ENCODE measurements at regions not wholly inside any gene's neighbourhood (a gene's known extent, or its start where the extent isn't known, plus 50 kb on each side); places are given as distances from the start of the nearest gene placed in this dataset.

DNA sequence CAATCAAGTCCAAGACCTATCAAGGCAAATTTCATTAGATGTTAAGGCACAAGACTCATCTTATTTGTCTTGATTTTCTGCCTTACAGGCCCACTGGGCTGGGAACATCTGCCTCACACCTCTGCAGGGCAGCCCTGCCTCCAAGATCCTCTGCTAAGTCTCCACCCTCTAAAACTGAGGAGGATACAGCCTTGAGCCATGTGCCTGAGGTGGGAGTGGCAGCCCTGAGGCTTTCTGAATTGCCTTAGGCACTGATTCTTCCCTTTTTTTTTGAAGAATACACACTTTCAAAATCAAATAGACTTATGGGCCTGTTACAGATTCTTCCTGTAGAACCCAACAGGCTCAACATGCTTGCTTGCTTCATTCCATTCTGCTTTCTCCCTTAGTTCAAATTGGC lies 544.3 kb upstream of the ADAMTS5 start:
- Histone ChIP-seq H3K9ac (ENCODE audit: low read length) (no peak overlapping the region), H3F3A (ENCODE audit: insufficient read depth) (no peaks in the 10 kb centered on the region), H3K4me2 (ENCODE audit: low read depth, low read length, poor library complexity, severe bottlenecking) (no peak overlapping the region), H3K27me3 (ENCODE audit: low read length) (no peaks in the 10 kb centered on the region), H3K4me3 (ENCODE audit: insufficient read depth, low read length, poor library complexity, severe bottlenecking) (no peak overlapping the region), H4K20me1 (ENCODE audit: low read depth, low read length) (no peaks in the 10 kb centered on the region), H3K27ac (ENCODE audit: low read depth, low read length) (no peak overlapping the region), H3K79me2 (ENCODE audit: insufficient read depth, low read length) (no peaks in the 10 kb centered on the region), H3K36me3 (ENCODE audit: low read length) (0 out of 2 replicates have a peak, but pooled peaks cover 2% of the 10 kb centered on the region), H3K9me3 (ENCODE audit: insufficient read depth, low read length) (0 out of 2 replicates have a peak, but pooled peaks cover 6% of the 10 kb centered on the region), H2AFZ (ENCODE audit: low read depth, low read length, severe bottlenecking) (no peak overlapping the region), H3K9me2 (replicated peaks; ENCODE audit: insufficient read depth, low read length) (no peaks in the 10 kb centered on the region)
- TF ChIP-seq EZH2phosphoT487 (conservative IDR thresholded peaks at IDR 0.05; ENCODE audit: low read length), result no peak
- TF ChIP-seq, protein P1, sequence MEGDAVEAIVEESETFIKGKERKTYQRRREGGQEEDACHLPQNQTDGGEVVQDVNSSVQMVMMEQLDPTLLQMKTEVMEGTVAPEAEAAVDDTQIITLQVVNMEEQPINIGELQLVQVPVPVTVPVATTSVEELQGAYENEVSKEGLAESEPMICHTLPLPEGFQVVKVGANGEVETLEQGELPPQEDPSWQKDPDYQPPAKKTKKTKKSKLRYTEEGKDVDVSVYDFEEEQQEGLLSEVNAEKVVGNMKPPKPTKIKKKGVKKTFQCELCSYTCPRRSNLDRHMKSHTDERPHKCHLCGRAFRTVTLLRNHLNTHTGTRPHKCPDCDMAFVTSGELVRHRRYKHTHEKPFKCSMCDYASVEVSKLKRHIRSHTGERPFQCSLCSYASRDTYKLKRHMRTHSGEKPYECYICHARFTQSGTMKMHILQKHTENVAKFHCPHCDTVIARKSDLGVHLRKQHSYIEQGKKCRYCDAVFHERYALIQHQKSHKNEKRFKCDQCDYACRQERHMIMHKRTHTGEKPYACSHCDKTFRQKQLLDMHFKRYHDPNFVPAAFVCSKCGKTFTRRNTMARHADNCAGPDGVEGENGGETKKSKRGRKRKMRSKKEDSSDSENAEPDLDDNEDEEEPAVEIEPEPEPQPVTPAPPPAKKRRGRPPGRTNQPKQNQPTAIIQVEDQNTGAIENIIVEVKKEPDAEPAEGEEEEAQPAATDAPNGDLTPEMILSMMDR (IDR thresholded peaks at IDR 0.05; ENCODE audit: insufficient read depth, low read length, poor library complexity, severe bottlenecking), result no peak

DNA sequence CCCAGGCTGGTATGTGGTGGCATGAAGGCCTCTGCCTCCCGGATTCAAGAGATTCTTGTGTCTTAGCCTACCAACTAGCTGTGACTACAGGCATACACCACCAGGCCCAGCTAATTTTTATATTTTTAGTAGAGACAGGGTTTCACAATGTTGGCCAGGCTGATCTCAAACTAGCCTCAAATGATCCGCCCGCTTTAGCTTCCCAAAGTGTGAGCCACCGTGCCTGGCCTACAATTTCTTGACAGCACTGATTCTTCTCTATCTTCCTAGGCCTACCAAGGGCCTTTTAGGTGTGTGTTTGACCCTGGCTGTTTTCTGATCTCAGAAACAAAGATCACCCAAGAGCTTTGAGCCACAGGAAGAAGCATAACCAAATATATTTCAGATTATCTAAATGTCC lies 540.8 kb upstream of the ADAMTS5 start:
- no peak overlapping the region for H3K4me3 ChIP-seq (ENCODE audit: insufficient read depth, low read length, poor library complexity, severe bottlenecking)
- H3K27me3 ChIP-seq (ENCODE audit: low read length), result no peaks in the 10 kb centered on the region
- TF ChIP-seq, protein P1 (IDR thresholded peaks at IDR 0.05; ENCODE audit: insufficient read depth, low read length, poor library complexity, severe bottlenecking), result no peak
- TF ChIP-seq EZH2phosphoT487 (conservative IDR thresholded peaks at IDR 0.05; ENCODE audit: low read length), result no peak
- H3K4me2 ChIP-seq (ENCODE audit: low read depth, low read length, poor library complexity, severe bottlenecking), result no peak overlapping the region
- no peaks in the 10 kb centered on the region for H3K9me2 ChIP-seq (replicated peaks; ENCODE audit: insufficient read depth, low read length)
- H3K79me2 ChIP-seq (ENCODE audit: insufficient read depth, low read length), result no peaks in the 10 kb centered on the region
- H3K27ac ChIP-seq (ENCODE audit: low read depth, low read length), result no peak overlapping the region
- H3K9ac ChIP-seq (ENCODE audit: low read length), result no peak overlapping the region
- no peaks in the 10 kb centered on the region for H4K20me1 ChIP-seq (ENCODE audit: low read depth, low read length)
- H3K9me3 ChIP-seq (ENCODE audit: insufficient read depth, low read length), result 0 out of 2 replicates have a peak, but pooled peaks cover 5% of the 10 kb centered on the region
- H3K36me3 ChIP-seq (ENCODE audit: low read length), result 0 out of 2 replicates have a peak, but pooled peaks cover 2% of the 10 kb centered on the region
- H3F3A ChIP-seq (ENCODE audit: insufficient read depth), result no peaks in the 10 kb centered on the region
- H2AFZ ChIP-seq (ENCODE audit: low read depth, low read length, severe bottlenecking), result no peak overlapping the region

DNA sequence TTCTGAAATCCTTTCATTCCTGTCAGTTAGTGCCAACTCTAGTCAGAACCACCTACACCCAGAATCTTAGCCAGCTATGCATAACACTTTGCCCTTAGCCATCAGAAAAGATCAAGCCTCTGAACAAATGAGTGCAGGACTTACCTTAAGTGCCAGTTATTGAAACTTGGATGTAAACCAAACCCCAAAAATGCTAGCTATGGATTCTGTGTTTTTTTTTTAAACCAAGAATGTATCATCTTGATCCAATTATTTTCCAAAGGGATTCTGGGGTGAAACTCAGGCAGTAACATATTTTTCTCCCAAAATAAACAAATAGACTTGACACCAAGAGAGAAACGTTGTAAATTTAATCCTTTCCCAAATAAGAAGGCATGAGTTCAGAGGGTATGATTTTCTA lies 538.6 kb upstream of the ADAMTS5 start:
- Histone ChIP-seq H2AFZ (ENCODE audit: low read depth, low read length, severe bottlenecking) (no peak overlapping the region), H3F3A (ENCODE audit: insufficient read depth) (no peaks in the 10 kb centered on the region), H3K4me3 (ENCODE audit: insufficient read depth, low read length, poor library complexity, severe bottlenecking) (no peak overlapping the region), H3K36me3 (ENCODE audit: low read length) (0 out of 2 replicates have a peak, but pooled peaks cover 2% of the 10 kb centered on the region), H3K9me2 (replicated peaks; ENCODE audit: insufficient read depth, low read length) (no peaks in the 10 kb centered on the region), H3K27ac (ENCODE audit: low read depth, low read length) (no peak overlapping the region), H3K9ac (ENCODE audit: low read length) (no peak overlapping the region), H3K27me3 (ENCODE audit: low read length) (no peaks in the 10 kb centered on the region), H3K4me2 (ENCODE audit: low read depth, low read length, poor library complexity, severe bottlenecking) (no peak overlapping the region), H4K20me1 (ENCODE audit: low read depth, low read length) (no peaks in the 10 kb centered on the region), H3K9me3 (ENCODE audit: insufficient read depth, low read length) (0 out of 2 replicates have a peak, but pooled peaks cover 3% of the 10 kb centered on the region), H3K79me2 (ENCODE audit: insufficient read depth, low read length) (no peaks in the 10 kb centered on the region)
- TF ChIP-seq, protein P1 (IDR thresholded peaks at IDR 0.05; ENCODE audit: insufficient read depth, low read length, poor library complexity, severe bottlenecking), result no peak
- TF ChIP-seq EZH2phosphoT487 (conservative IDR thresholded peaks at IDR 0.05; ENCODE audit: low read length), result no peak
